Testis (tissue), 2 donors: ENCODE measurements at regions not wholly inside any gene's neighbourhood (a gene's known extent, or its start where the extent isn't known, plus 50 kb on each side); places are given as distances from the start of the nearest gene placed in this dataset.

Experiments
- DNase-seq: peaks from one replicate; pipeline ENCODE4 v3.0.0-alpha.2; 2019
- H3K27ac ChIP-seq, 2 donors: fragments of 200-600 bp; sonication (generic); one replicate each; pipeline ENCODE4 v1.5.1; 2019
- H3K27me3 ChIP-seq: fragments of 200-600 bp; sonication (generic); one replicate; pipeline ENCODE4 v1.5.1; 2019
- H3K36me3 ChIP-seq: fragments of 200-600 bp; sonication (generic); one replicate; pipeline ENCODE4 v1.5.1; 2017; ENCODE audit warnings: low read depth; ENCODE audit errors: missing control alignments
- H3K4me1 ChIP-seq: fragments of 200-600 bp; sonication (generic); one replicate; pipeline ENCODE4 v1.5.1; 2019
- H3K4me3 ChIP-seq, 2 donors: fragments of 200-600 bp; sonication (generic); one replicate each; pipeline ENCODE4 v1.5.1; 2017 to 2019
- H3K9me3 ChIP-seq: fragments of 200-600 bp; sonication (generic); one replicate; pipeline ENCODE4 v1.5.1; 2017
- POLR2A ChIP-seq: fragments of 450-650 bp; IDR thresholded peaks from one replicate; pipeline ENCODE4 v1.6.1; 2017; ENCODE audit warnings: antibody characterized with exemption, mild to moderate bottlenecking, moderate library complexity
- WGBS, 2 donors: methylation state at CpG; one replicate each; pipeline ENCODE4 v1.1.5; 2018; 5-methylcytosine and 5-hydroxymethylcytosine counted together
- intact Hi-C: fragments of 100-400 bp; cut with DNase I; formaldehyde crosslinking; loops from one replicate; pipeline ENCODE4 v1.15.1; 2023; ENCODE audit warnings: low total_unique reads
- TF ChIP-seq, protein P1 (sequence below), 3 experiments: fragments of 450-650 bp in 2 of 3; fragments of 200-600 bp in 1 of 3; sonication (generic) in 1 of 3; IDR thresholded peaks; one replicate each; pipeline ENCODE4 v1.5.1; 2016 to 2019; ENCODE audit warnings: antibody characterized with exemption in 3 of 3, mild to moderate bottlenecking in 2 of 3, moderate library complexity in 1 of 3

DNA sequence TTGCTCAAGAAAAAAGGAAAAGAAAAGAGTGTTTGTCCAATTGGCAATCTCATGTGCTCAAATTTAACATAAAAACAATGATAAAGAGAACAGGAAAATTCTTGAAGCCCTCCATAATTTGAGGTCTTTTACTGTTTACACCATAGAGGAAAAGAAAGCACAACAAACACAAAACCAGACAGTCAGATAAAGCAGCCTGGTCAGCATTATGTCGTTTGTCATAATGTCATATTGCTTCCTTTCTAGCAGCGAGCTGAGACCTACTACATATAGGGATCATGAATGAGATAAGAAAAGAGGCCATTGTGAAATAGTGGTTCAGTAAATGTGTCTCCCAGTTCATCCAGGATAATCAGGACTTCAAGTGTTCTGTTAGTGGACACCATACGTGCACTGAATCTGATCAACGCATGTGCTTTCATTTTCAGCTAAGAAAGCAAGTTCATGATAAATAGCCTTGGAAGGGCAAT lies 64.7 kb upstream of the SELENOP start:
- DNase-seq: no peak
- H3K27me3 ChIP-seq: no peaks in the 10 kb centered on the region
- H3K4me3 ChIP-seq: no peak overlapping the region
- no peak overlapping the region for H3K27ac ChIP-seq
- TF ChIP-seq, protein P1, sequence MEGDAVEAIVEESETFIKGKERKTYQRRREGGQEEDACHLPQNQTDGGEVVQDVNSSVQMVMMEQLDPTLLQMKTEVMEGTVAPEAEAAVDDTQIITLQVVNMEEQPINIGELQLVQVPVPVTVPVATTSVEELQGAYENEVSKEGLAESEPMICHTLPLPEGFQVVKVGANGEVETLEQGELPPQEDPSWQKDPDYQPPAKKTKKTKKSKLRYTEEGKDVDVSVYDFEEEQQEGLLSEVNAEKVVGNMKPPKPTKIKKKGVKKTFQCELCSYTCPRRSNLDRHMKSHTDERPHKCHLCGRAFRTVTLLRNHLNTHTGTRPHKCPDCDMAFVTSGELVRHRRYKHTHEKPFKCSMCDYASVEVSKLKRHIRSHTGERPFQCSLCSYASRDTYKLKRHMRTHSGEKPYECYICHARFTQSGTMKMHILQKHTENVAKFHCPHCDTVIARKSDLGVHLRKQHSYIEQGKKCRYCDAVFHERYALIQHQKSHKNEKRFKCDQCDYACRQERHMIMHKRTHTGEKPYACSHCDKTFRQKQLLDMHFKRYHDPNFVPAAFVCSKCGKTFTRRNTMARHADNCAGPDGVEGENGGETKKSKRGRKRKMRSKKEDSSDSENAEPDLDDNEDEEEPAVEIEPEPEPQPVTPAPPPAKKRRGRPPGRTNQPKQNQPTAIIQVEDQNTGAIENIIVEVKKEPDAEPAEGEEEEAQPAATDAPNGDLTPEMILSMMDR (IDR thresholded peaks at IDR 0.05): no peak
- TF ChIP-seq POLR2A: no peak
- H3K36me3 ChIP-seq: no peaks in the 10 kb centered on the region
- intact Hi-C loops: no loop called here
- H3K9me3 ChIP-seq: no peaks in the 10 kb centered on the region
- WGBS, 2 donors: 41 to 50% methylated on average over 4 of the region's 4 CpGs
- no peaks in the 10 kb centered on the region for H3K4me1 ChIP-seq

DNA sequence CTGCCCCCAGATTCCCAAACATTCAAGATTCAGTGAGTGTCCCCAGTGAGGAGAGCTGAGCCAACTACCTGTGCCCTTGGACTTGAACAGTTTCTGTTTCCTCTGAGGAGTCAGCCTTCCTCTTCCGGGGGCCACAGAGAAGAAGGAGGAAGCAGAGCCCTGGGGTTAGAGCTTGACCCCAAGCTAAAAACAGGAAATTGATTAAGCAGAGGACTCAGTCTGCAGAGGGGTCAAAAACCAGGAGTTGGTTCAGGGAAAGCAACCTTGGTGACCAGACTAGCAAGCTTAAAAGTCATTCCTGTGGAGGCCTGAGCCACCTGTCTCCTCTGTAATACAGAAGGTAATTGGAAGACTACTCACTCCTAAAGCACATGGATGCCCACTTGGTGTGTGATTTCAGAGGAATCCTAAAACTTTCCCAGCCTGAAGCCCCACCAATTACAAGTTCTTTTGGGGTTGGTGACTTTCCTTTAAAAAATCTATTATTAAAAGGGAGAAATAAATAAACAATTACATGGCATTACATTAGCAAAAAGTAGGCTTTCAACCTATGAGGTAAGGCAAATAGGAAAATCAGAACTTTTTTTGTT lies 64.2 kb upstream of the SELENOP start:
- H3K4me3 ChIP-seq: no peak overlapping the region
- DNase-seq: no peak
- no peak for TF ChIP-seq POLR2A
- TF ChIP-seq, protein P1 (IDR thresholded peaks at IDR 0.05): no peak
- H3K4me1 ChIP-seq: no peaks in the 10 kb centered on the region
- no peaks in the 10 kb centered on the region for H3K27me3 ChIP-seq
- no peaks in the 10 kb centered on the region for H3K9me3 ChIP-seq
- H3K27ac ChIP-seq: no peak overlapping the region
- 75 to 85% methylated on average over 1 of the region's 1 CpG for WGBS, 2 donors
- intact Hi-C loops: no loop called here
- H3K36me3 ChIP-seq: no peaks in the 10 kb centered on the region

DNA sequence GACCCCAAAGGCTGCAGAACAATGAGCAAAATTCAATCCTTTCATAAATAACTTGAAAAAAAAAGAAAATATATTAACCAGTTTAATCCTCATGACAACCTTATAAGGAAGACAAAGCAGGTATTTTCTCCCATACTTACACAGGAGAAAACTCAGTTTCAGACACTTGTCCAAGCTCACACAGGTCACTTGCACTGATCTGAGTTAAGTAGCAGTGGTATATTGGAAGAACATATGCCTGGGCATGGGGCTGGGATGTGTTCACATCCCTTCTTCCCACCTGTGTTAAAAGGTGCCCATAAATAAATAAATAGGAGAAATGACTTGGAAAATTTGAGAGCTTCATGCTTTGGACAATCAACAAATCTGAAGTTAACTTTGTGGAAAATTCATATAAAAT lies 63.5 kb upstream of the SELENOP start:
- no peaks in the 10 kb centered on the region for H3K36me3 ChIP-seq
- no peaks in the 10 kb centered on the region for H3K4me1 ChIP-seq
- no peak for DNase-seq
- TF ChIP-seq, protein P1 (IDR thresholded peaks at IDR 0.05): no peak
- no peak for TF ChIP-seq POLR2A
- intact Hi-C loops: no loop called here
- no peak overlapping the region for H3K27ac ChIP-seq
- H3K27me3 ChIP-seq: no peaks in the 10 kb centered on the region
- no peaks in the 10 kb centered on the region for H3K9me3 ChIP-seq
- H3K4me3 ChIP-seq: no peak overlapping the region

DNA sequence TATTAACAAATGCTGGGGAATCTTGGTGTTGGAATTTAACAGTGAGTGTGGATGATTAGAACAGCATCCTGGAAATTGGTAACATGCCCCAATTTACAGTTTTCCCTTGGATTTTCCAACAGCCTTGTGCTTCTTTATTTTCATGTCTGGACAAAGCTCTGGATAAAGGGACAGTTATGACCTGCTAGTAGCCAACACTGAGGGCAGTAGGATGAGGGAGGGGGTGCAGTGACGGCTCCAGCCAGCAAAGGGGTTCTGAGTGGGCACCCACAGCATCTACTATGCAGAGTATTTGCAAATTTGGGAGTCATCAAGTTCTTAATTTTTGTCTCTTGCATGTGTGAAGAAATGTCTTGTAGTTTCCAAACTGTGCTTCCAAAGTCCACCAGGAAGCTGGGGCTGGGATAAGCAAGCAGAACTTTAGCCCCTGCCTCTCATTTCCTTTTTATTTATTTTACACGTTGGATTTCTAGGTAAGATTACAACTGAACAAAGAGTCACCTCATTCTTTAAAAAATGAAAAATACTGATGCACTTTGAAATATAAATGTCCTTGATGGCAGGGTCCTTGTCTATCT lies 63.0 kb upstream of the SELENOP start:
- Histone ChIP-seq H3K27ac (no peak overlapping the region), H3K27me3 (no peaks in the 10 kb centered on the region), H3K4me1 (no peaks in the 10 kb centered on the region), H3K36me3 (no peaks in the 10 kb centered on the region), H3K4me3 (no peak overlapping the region), H3K9me3 (no peaks in the 10 kb centered on the region)
- WGBS, 2 donors: 78 to 80% methylated on average over 2 of the region's 2 CpGs
- intact Hi-C loops: no loop called here
- no peak for DNase-seq
- TF ChIP-seq POLR2A: no peak
- TF ChIP-seq, protein P1 (IDR thresholded peaks at IDR 0.05): no peak

DNA sequence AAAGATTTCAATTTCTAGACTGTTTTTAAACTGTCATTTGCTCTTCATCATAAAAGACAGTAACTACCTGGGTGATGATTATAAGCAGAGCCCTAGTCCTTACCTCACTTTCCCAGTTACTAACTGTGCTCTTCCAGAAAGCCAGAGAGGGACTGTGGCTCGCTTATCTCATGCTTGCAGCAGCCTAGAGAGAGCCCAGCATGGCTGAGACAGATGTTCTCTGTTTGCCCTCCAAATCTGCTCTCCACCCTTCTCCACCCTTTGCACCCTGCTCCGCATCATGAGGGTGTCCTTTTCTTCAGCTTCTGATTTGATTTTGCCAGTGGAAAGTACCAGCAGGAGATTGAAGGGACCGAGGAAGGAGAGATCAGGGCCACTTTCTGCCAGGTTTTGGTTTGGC lies 61.2 kb upstream of the SELENOP start:
- Histone ChIP-seq H3K4me1 (no peaks in the 10 kb centered on the region), H3K27me3 (no peaks in the 10 kb centered on the region), H3K4me3 (no peak overlapping the region), H3K36me3 (no peaks in the 10 kb centered on the region), H3K27ac (no peak overlapping the region), H3K9me3 (no peaks in the 10 kb centered on the region)
- 93 to 96% methylated on average over 3 of the region's 3 CpGs for WGBS, 2 donors
- intact Hi-C loops: no loop called here
- DNase-seq: no peak
- TF ChIP-seq, protein P1 (IDR thresholded peaks at IDR 0.05): no peak
- no peak for TF ChIP-seq POLR2A
